Left hindlimb (tissue), 1 donor: ENCODE measurements at regions not wholly inside any gene's neighbourhood (a gene's known extent, or its start where the extent isn't known, plus 50 kb on each side); places are given as distances from the start of the nearest gene placed in this dataset.

Experiments used
- DNase-seq: peaks from one replicate; pipeline ENCODE4 v3.0.0-alpha.2; 2018

GRCh38 chr13:90400372-90400771, 947.1 kb upstream of the MIR17HG start:
- no peak for DNase-seq

GRCh38 chr13:90401150-90401549, 946.3 kb upstream of the MIR17HG start:
- DNase-seq, result no peak

- DNase-seq, result no peak
Measured at GRCh38 chr13:90402102-90402501, 945.4 kb upstream of the MIR17HG start.

- no peak for DNase-seq
Measured at GRCh38 chr13:90402613-90403012, 944.9 kb upstream of the MIR17HG start.

- DNase-seq, result no peak
Measured at GRCh38 chr13:90403330-90404082, 944.0 kb upstream of the MIR17HG start.

GRCh38 chr13:90405301-90405700, 942.2 kb upstream of the MIR17HG start:
- DNase-seq, result no peak

GRCh38 chr13:90412980-90413379, 934.5 kb upstream of the MIR17HG start:
- no peak for DNase-seq

GRCh38 chr13:90413548-90413947, 933.9 kb upstream of the MIR17HG start:
- no peak for DNase-seq

- peak; percentile 48 for DNase-seq
Measured at GRCh38 chr13:90414691-90415596, 932.5 kb upstream of the MIR17HG start.

- DNase-seq, result no peak
Measured at GRCh38 chr13:90415902-90416301, 931.6 kb upstream of the MIR17HG start.

GRCh38 chr13:90416519-90416918, 931.0 kb upstream of the MIR17HG start:
- no peak for DNase-seq

- no peak for DNase-seq
Measured at GRCh38 chr13:90416938-90417337, 930.5 kb upstream of the MIR17HG start.

- DNase-seq, result no peak
Measured at GRCh38 chr13:90420683-90421082, 926.8 kb upstream of the MIR17HG start.

GRCh38 chr13:90427322-90428272, 919.9 kb upstream of the MIR17HG start:
- DNase-seq, result peak; percentile 40

- no peak for DNase-seq
Measured at GRCh38 chr13:90428522-90429210, 918.8 kb upstream of the MIR17HG start.

- no peak for DNase-seq
Measured at GRCh38 chr13:90430127-90430526, 917.4 kb upstream of the MIR17HG start.

- no peak for DNase-seq
Measured at GRCh38 chr13:90436697-90437096, 910.8 kb upstream of the MIR17HG start.

GRCh38 chr13:90438576-90438975, 908.9 kb upstream of the MIR17HG start:
- DNase-seq, result no peak

- DNase-seq, result no peak
Measured at GRCh38 chr13:90443268-90443667, 904.2 kb upstream of the MIR17HG start.

GRCh38 chr13:90444232-90444631, 903.3 kb upstream of the MIR17HG start:
- no peak for DNase-seq

- peak; percentile 35 for DNase-seq
Measured at GRCh38 chr13:90445179-90445578, 902.3 kb upstream of the MIR17HG start.

GRCh38 chr13:90447034-90447733, 900.3 kb upstream of the MIR17HG start:
- no peak for DNase-seq
